Adrenal gland (tissue), 5 donors: ENCODE measurements at regions not wholly inside any gene's neighbourhood (a gene's known extent, or its start where the extent isn't known, plus 50 kb on each side); places are given as distances from the start of the nearest gene placed in this dataset.

Source experiments
- CTCF ChIP-seq, 6 experiments: fragments of 450-650 bp in 4 of 6; fragments of 200-600 bp in 2 of 6; sonication (generic) in 1 of 6; IDR thresholded peaks; 1 replicate in 5 of 6; 2 replicates in 1 of 6; pipeline versions ENCODE4 v1.5.1 to v1.8.0; 2016 to 2021; ENCODE audit warnings: antibody characterized with exemption in 6 of 6, mild to moderate bottlenecking in 2 of 6, moderate library complexity in 1 of 6
- POLR2A ChIP-seq, 2 donors: fragments of 450-650 bp; IDR thresholded peaks; one replicate each; pipeline ENCODE4 v1.6.1; 2017; ENCODE audit warnings: antibody characterized with exemption in 2 of 2, mild to moderate bottlenecking in 2 of 2, moderate library complexity in 1 of 2
- donor health status: DM: no; HTN: no; CAD: no.

- no peak for TF ChIP-seq CTCF (IDR thresholded peaks at IDR 0.05)
- TF ChIP-seq POLR2A (IDR thresholded peaks at IDR 0.05) = no peak
Observed at GRCh38 chr2:741195-741496, 63.9 kb upstream of the TMEM18 start.
